H1 (cell line): ENCODE measurements at regions not wholly inside any gene's neighbourhood (a gene's known extent, or its start where the extent isn't known, plus 50 kb on each side); places are given as distances from the start of the nearest gene placed in this dataset.

Experiments used
- MAFK ChIP-seq: IDR thresholded peaks from 2 replicates; pipeline ENCODE4 v1.6.1; 2012; ENCODE audit warnings: low read depth, mild to moderate bottlenecking, improper control_type of control experiment, low read length
- POU5F1 ChIP-seq: IDR thresholded peaks from 2 replicates; pipeline ENCODE4 v1.6.1; 2011; ENCODE audit warnings: low read depth, mild to moderate bottlenecking, low read length, moderate library complexity
- SRF ChIP-seq: IDR thresholded peaks from 2 replicates; pipeline ENCODE4 v1.6.1; 2011; ENCODE audit warnings: mild to moderate bottlenecking, low read depth, low read length, moderate library complexity
- TBP ChIP-seq: IDR thresholded peaks from 2 replicates; pipeline ENCODE4 v1.6.1; 2011; ENCODE audit warnings: low read depth, low read length, improper control_type of control experiment
- TF ChIP-seq, protein P1 (sequence below): IDR thresholded peaks from 2 replicates; pipeline ENCODE4 v1.6.1; 2012; ENCODE audit warnings: low read length, inconsistent platforms

- TF ChIP-seq, protein P1, sequence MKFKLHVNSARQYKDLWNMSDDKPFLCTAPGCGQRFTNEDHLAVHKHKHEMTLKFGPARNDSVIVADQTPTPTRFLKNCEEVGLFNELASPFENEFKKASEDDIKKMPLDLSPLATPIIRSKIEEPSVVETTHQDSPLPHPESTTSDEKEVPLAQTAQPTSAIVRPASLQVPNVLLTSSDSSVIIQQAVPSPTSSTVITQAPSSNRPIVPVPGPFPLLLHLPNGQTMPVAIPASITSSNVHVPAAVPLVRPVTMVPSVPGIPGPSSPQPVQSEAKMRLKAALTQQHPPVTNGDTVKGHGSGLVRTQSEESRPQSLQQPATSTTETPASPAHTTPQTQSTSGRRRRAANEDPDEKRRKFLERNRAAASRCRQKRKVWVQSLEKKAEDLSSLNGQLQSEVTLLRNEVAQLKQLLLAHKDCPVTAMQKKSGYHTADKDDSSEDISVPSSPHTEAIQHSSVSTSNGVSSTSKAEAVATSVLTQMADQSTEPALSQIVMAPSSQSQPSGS, result no peak
- TF ChIP-seq MAFK, result no peak
- no peak for TF ChIP-seq TBP
- TF ChIP-seq SRF, result no peak
- TF ChIP-seq POU5F1, result no peak
These were observed 324.1 kb upstream of the NT5C1B start (continued) for GRCh38 chr2:18913512-18913911.
